Brain microvascular endothelial cell (primary cell): ENCODE measurements at regions not wholly inside any gene's neighbourhood (a gene's known extent, or its start where the extent isn't known, plus 50 kb on each side); places are given as distances from the start of the nearest gene placed in this dataset.

Experiments
- DNase-seq: peaks from one replicate; pipeline ENCODE4 v3.0.0-alpha.2; 2020
- H3K27ac ChIP-seq: fragments of 250-450 bp; sonication (Bioruptor Pico); 2 replicates; pipeline ENCODE4 v1.5.1; 2020; ENCODE audit warnings: mild to moderate bottlenecking, moderate library complexity
- H3K27me3 ChIP-seq: fragments of 250-450 bp; sonication (Bioruptor Pico); replicated peaks from 2 replicates; pipeline ENCODE4 v1.5.1; 2020; ENCODE audit warnings: mild to moderate bottlenecking
- H3K36me3 ChIP-seq: fragments of 250-450 bp; sonication (Bioruptor Pico); replicated peaks from 2 replicates; pipeline ENCODE4 v1.5.1; 2020; ENCODE audit warnings: mild to moderate bottlenecking
- H3K4me3 ChIP-seq: 2 replicates; pipeline ENCODE4 v1.5.1; 2011; ENCODE audit warnings: low read depth, mild to moderate bottlenecking, control low read depth, low read length, moderate library complexity
- CTCF ChIP-seq: IDR thresholded peaks from 2 replicates; pipeline ENCODE4 v1.5.1; 2011; ENCODE audit warnings: low read depth, mild to moderate bottlenecking, moderate library complexity, low read length, control low read depth, inconsistent platforms; ENCODE audit errors: missing control alignments
- in situ Hi-C: cut with HindIII; loops from 2 replicates; pipeline ENCODE4 v1.10.0; 2017; ENCODE audit warnings: low sequenced_read_pairs, low pct_ligation_motif_present

GRCh38 chr21:17673261-17674020, 60.7 kb upstream of the BTG3 start:
- H3K27ac ChIP-seq = no peak overlapping the region
- no peak for TF ChIP-seq CTCF
- H3K27me3 ChIP-seq = no peaks in the 10 kb centered on the region
- H3K36me3 ChIP-seq = no peaks in the 10 kb centered on the region
- DNase-seq = no peak
- in situ Hi-C loops = no loop called here
- H3K4me3 ChIP-seq = no peak overlapping the region

GRCh38 chr21:17671733-17672132, 59.0 kb upstream of the BTG3 start:
- no peak overlapping the region for H3K27ac ChIP-seq
- no peaks in the 10 kb centered on the region for H3K27me3 ChIP-seq
- no peaks in the 10 kb centered on the region for H3K36me3 ChIP-seq
- TF ChIP-seq CTCF = no peak
- in situ Hi-C loops = no loop called here
- no peak for DNase-seq
- H3K4me3 ChIP-seq = no peak overlapping the region

GRCh38 chr21:17668479-17669140, 55.9 kb upstream of the BTG3 start:
- DNase-seq = no peak
- Histone ChIP-seq H3K27ac (no peak overlapping the region), H3K36me3 (no peaks in the 10 kb centered on the region), H3K4me3 (no peak overlapping the region), H3K27me3 (no peaks in the 10 kb centered on the region)
- TF ChIP-seq CTCF = no peak
- in situ Hi-C loops = no loop called here

GRCh38 chr21:17667256-17667655, 54.6 kb upstream of the BTG3 start:
- no peaks in the 10 kb centered on the region for H3K27me3 ChIP-seq
- DNase-seq = no peak
- no peak overlapping the region for H3K27ac ChIP-seq
- no peak for TF ChIP-seq CTCF
- no peaks in the 10 kb centered on the region for H3K36me3 ChIP-seq
- in situ Hi-C loops = no loop called here
- H3K4me3 ChIP-seq = no peak overlapping the region
